Trophoblast cell (in vitro differentiated cells and primary cell): ENCODE measurements at regions not wholly inside any gene's neighbourhood (a gene's known extent, or its start where the extent isn't known, plus 50 kb on each side); places are given as distances from the start of the nearest gene placed in this dataset.

Source experiments
- DNase-seq, 2 donors: peaks; one replicate each; pipeline ENCODE4 v3.0.0-alpha.2; 2016
- H2AFZ ChIP-seq: 2 replicates; pipeline ENCODE4 v1.6.1; 2013; ENCODE audit warnings: low read length, moderate library complexity, mild to moderate bottlenecking; ENCODE audit not compliant: insufficient read depth, poor library complexity
- H2AK5ac ChIP-seq: 2 replicates; pipeline ENCODE4 v1.6.1; 2013; ENCODE audit warnings: mild to moderate bottlenecking, low read length
- H2BK120ac ChIP-seq: 2 replicates; pipeline ENCODE4 v1.6.1; 2013; ENCODE audit warnings: low read length, mild to moderate bottlenecking, moderate library complexity; ENCODE audit not compliant: insufficient read depth, poor library complexity
- H2BK12ac ChIP-seq: 2 replicates; pipeline ENCODE4 v1.6.1; 2013; ENCODE audit warnings: mild to moderate bottlenecking, low read length, moderate library complexity
- H2BK5ac ChIP-seq: 2 replicates; pipeline ENCODE4 v1.6.1; 2013; ENCODE audit warnings: low read length, low read depth, moderate library complexity, mild to moderate bottlenecking; ENCODE audit not compliant: poor library complexity
- H3K14ac ChIP-seq: 2 replicates; pipeline ENCODE4 v1.6.1; 2013; ENCODE audit warnings: mild to moderate bottlenecking, low read length
- H3K18ac ChIP-seq: 2 replicates; pipeline ENCODE4 v1.6.1; 2013; ENCODE audit warnings: mild to moderate bottlenecking, low read length
- H3K23ac ChIP-seq: 2 replicates; pipeline ENCODE4 v1.6.1; 2013; ENCODE audit warnings: low read length
- H3K27ac ChIP-seq: 2 replicates; pipeline ENCODE4 v1.5.1; 2013; ENCODE audit warnings: low read depth, mild to moderate bottlenecking, inconsistent platforms, low read length, moderate library complexity
- H3K27me3 ChIP-seq: 2 replicates; pipeline ENCODE4 v1.6.1; 2013; ENCODE audit warnings: inconsistent platforms, mild to moderate bottlenecking, low read length, moderate library complexity; ENCODE audit not compliant: insufficient read depth
- H3K36me3 ChIP-seq, 2 experiments: 1 replicate in 1 of 2; 2 replicates in 1 of 2; pipeline ENCODE4 v1.6.1; 2013; ENCODE audit warnings: low read length in 2 of 2, mild to moderate bottlenecking in 2 of 2, moderate library complexity in 1 of 2; ENCODE audit not compliant: insufficient read depth in 2 of 2, control insufficient read depth in 1 of 2
- H3K4ac ChIP-seq: 2 replicates; pipeline ENCODE4 v1.6.1; 2013; ENCODE audit warnings: low read depth, mild to moderate bottlenecking, low read length, moderate library complexity
- H3K4me1 ChIP-seq, 2 experiments: 1 replicate in 1 of 2; 2 replicates in 1 of 2; pipeline ENCODE4 v1.6.1; 2013; ENCODE audit warnings: low read length in 2 of 2, mild to moderate bottlenecking in 2 of 2, moderate library complexity in 1 of 2; ENCODE audit not compliant: insufficient read depth in 2 of 2, control insufficient read depth in 1 of 2
- H3K4me2 ChIP-seq: 2 replicates; pipeline ENCODE4 v1.6.1; 2013; ENCODE audit warnings: inconsistent platforms, mild to moderate bottlenecking, low read length, moderate library complexity
- H3K4me3 ChIP-seq: 2 replicates; pipeline ENCODE4 v1.5.1; 2013; ENCODE audit warnings: mild to moderate bottlenecking, low read depth, low read length, inconsistent platforms
- H3K79me1 ChIP-seq: one replicate; pipeline ENCODE4 v1.6.1; 2013; ENCODE audit warnings: low read length
- H3K79me2 ChIP-seq: 2 replicates; pipeline ENCODE4 v1.6.1; 2013; ENCODE audit warnings: low read length, mild to moderate bottlenecking; ENCODE audit not compliant: control insufficient read depth, insufficient read depth, poor library complexity
- H3K9ac ChIP-seq: 2 replicates; pipeline ENCODE4 v1.6.1; 2013; ENCODE audit warnings: mild to moderate bottlenecking, low read length
- H3K9me3 ChIP-seq: 2 replicates; pipeline ENCODE4 v1.6.1; 2013; ENCODE audit warnings: low read depth, mild to moderate bottlenecking, control low read depth, inconsistent platforms, low read length; ENCODE audit not compliant: insufficient read depth
- H4K12ac ChIP-seq: 2 replicates; pipeline ENCODE4 v1.6.1; 2013; ENCODE audit warnings: low read depth, mild to moderate bottlenecking, low read length, moderate library complexity
- H4K8ac ChIP-seq: 2 replicates; pipeline ENCODE4 v1.6.1; 2013; ENCODE audit warnings: low read depth, mild to moderate bottlenecking, low read length, moderate library complexity
- H4K91ac ChIP-seq: one replicate; pipeline ENCODE4 v1.6.1; 2013; ENCODE audit warnings: low read depth, mild to moderate bottlenecking, low read length, moderate library complexity
- WGBS: extraction: QIAGEN DNeasy Blood & Tissue Kit; methylation state at CpG from one replicate; pipeline ENCODE4 v1.1.7; 2013; ENCODE audit warnings: missing lambda C conversion rate; ENCODE audit not compliant: insufficient read length, insufficient coverage; ENCODE audit errors: extremely low coverage; 5-methylcytosine and 5-hydroxymethylcytosine counted together

- Histone ChIP-seq H3K79me1 (peaks cover 6% of the 10 kb centered on the region), H2AFZ (no peak overlapping the region), H4K8ac (no peak overlapping the region), H3K27ac (no peak overlapping the region), H3K4me1 (peaks cover 6 to 8% of the 10 kb centered on the region in 2 experiments), H2BK12ac (no peak overlapping the region), H2BK5ac (no peak overlapping the region), H3K9ac (no peak overlapping the region), H4K12ac (no peak overlapping the region), H3K18ac (no peak overlapping the region), H3K79me2 (no peaks in the 10 kb centered on the region), H3K9me3 (no peaks in the 10 kb centered on the region), H3K36me3 (no peaks in the 10 kb centered on the region), H3K4me3 (no peak overlapping the region), H3K4ac (no peak overlapping the region), H3K27me3 (no peaks in the 10 kb centered on the region), H2BK120ac (no peak overlapping the region), H2AK5ac (no peak overlapping the region), H3K23ac (no peak overlapping the region), H3K4me2 (no peak overlapping the region), H3K14ac (no peak overlapping the region), H4K91ac (no peak overlapping the region)
- DNase-seq, result no peak
Measured at GRCh38 chr13:50679321-50679720, 164.2 kb downstream of the DLEU7 start.

- Histone ChIP-seq H3K27me3 (no peaks in the 10 kb centered on the region), H3K18ac (no peak overlapping the region), H3K27ac (no peak overlapping the region), H3K79me2 (no peaks in the 10 kb centered on the region), H3K4ac (no peak overlapping the region), H3K4me2 (no peak overlapping the region), H2BK5ac (no peak overlapping the region), H3K23ac (no peak overlapping the region), H3K14ac (no peak overlapping the region), H2AFZ (no peak overlapping the region), H2AK5ac (no peak overlapping the region), H4K91ac (no peak overlapping the region), H4K8ac (no peak overlapping the region), H3K36me3 (no peaks in the 10 kb centered on the region), H3K4me1 (peaks cover 4 to 6% of the 10 kb centered on the region in 2 experiments), H2BK12ac (no peak overlapping the region), H3K4me3 (no peak overlapping the region), H3K79me1 (peaks cover 6% of the 10 kb centered on the region), H3K9ac (no peak overlapping the region), H4K12ac (no peak overlapping the region), H2BK120ac (no peak overlapping the region), H3K9me3 (no peaks in the 10 kb centered on the region)
- DNase-seq, result no peak
Measured at GRCh38 chr13:50682002-50682401, 161.5 kb downstream of the DLEU7 start.

- Histone ChIP-seq H3K4me1 (peaks cover under 1 to 4% of the 10 kb centered on the region in 2 experiments), H2AFZ (no peak overlapping the region), H2AK5ac (no peak overlapping the region), H3K18ac (no peak overlapping the region), H3K9ac (no peak overlapping the region), H3K23ac (no peak overlapping the region), H3K27me3 (no peaks in the 10 kb centered on the region), H2BK5ac (no peak overlapping the region), H3K4ac (no peak overlapping the region), H3K79me1 (peaks cover 4% of the 10 kb centered on the region), H3K27ac (no peak overlapping the region), H4K12ac (no peak overlapping the region), H2BK12ac (no peak overlapping the region), H2BK120ac (no peak overlapping the region), H3K4me3 (no peak overlapping the region), H3K14ac (no peak overlapping the region), H3K79me2 (no peaks in the 10 kb centered on the region), H3K4me2 (no peak overlapping the region), H4K8ac (no peak overlapping the region), H3K36me3 (no peaks in the 10 kb centered on the region), H4K91ac (no peak overlapping the region), H3K9me3 (no peaks in the 10 kb centered on the region)
- no CpG with 5 or more reads among the region's 2 CpGs for WGBS
- no peak for DNase-seq
Measured at GRCh38 chr13:50682966-50683365, 160.5 kb downstream of the DLEU7 start.

GRCh38 chr13:50684366-50684765 is 159.1 kb downstream of the DLEU7 start:
- no peak overlapping the region for H3K27ac ChIP-seq
- H2AK5ac ChIP-seq, result no peak overlapping the region
- no peaks in the 10 kb centered on the region for H3K79me2 ChIP-seq
- H4K12ac ChIP-seq, result no peak overlapping the region
- no peak overlapping the region for H2BK5ac ChIP-seq
- no peak overlapping the region for H3K4me3 ChIP-seq
- H4K91ac ChIP-seq, result no peak overlapping the region
- no peaks in the 10 kb centered on the region for H3K4me1 ChIP-seq
- H3K4me2 ChIP-seq, result no peak overlapping the region
- H3K18ac ChIP-seq, result no peak overlapping the region
- H2BK12ac ChIP-seq, result peak overlapping the region; percentile 49
- no peaks in the 10 kb centered on the region for H3K79me1 ChIP-seq
- no peak overlapping the region for H4K8ac ChIP-seq
- H3K36me3 ChIP-seq, result no peaks in the 10 kb centered on the region
- no peaks in the 10 kb centered on the region for H3K27me3 ChIP-seq
- H2AFZ ChIP-seq, result no peak overlapping the region
- H3K14ac ChIP-seq, result no peak overlapping the region
- H3K9ac ChIP-seq, result no peak overlapping the region
- no peaks in the 10 kb centered on the region for H3K9me3 ChIP-seq
- H3K23ac ChIP-seq, result no peak overlapping the region
- no peak overlapping the region for H2BK120ac ChIP-seq
- no CpG with 5 or more reads among the region's 3 CpGs for WGBS
- no peak for DNase-seq
- no peak overlapping the region for H3K4ac ChIP-seq

- H3K4me1 ChIP-seq, result no peaks in the 10 kb centered on the region
- H3K79me2 ChIP-seq, result no peaks in the 10 kb centered on the region
- no CpG with 5 or more reads among the region's 3 CpGs for WGBS
Measured at GRCh38 chr13:50685491-50685890, 158.0 kb downstream of the DLEU7 start.

More at GRCh38 chr13:50685491-50685890, 158.0 kb downstream of the DLEU7 start:
- H3K79me1 ChIP-seq, result no peaks in the 10 kb centered on the region
- H3K4ac ChIP-seq, result no peak overlapping the region
- H2BK12ac ChIP-seq, result no peak overlapping the region
- H2BK5ac ChIP-seq, result no peak overlapping the region
- DNase-seq, result no peak
- no peak overlapping the region for H3K4me3 ChIP-seq
- H2AFZ ChIP-seq, result no peak overlapping the region
- no peaks in the 10 kb centered on the region for H3K9me3 ChIP-seq
- no peak overlapping the region for H3K23ac ChIP-seq
- no peak overlapping the region for H3K4me2 ChIP-seq
- no peak overlapping the region for H4K8ac ChIP-seq
- no peak overlapping the region for H4K12ac ChIP-seq
- no peaks in the 10 kb centered on the region for H3K27me3 ChIP-seq
- no peak overlapping the region for H3K18ac ChIP-seq
- no peak overlapping the region for H2AK5ac ChIP-seq
- no peak overlapping the region for H2BK120ac ChIP-seq
- no peak overlapping the region for H3K27ac ChIP-seq
- no peak overlapping the region for H3K14ac ChIP-seq
- H3K36me3 ChIP-seq, result no peaks in the 10 kb centered on the region
- H3K9ac ChIP-seq, result no peak overlapping the region
- no peak overlapping the region for H4K91ac ChIP-seq
